Ovary (tissue), 7 donors: ENCODE measurements at regions not wholly inside any gene's neighbourhood (a gene's known extent, or its start where the extent isn't known, plus 50 kb on each side); places are given as distances from the start of the nearest gene placed in this dataset.

Source experiments
- DNase-seq, 5 donors: peaks; one replicate each; pipeline ENCODE4 v3.0.0-alpha.2; 2019 to 2020
- H3K27ac ChIP-seq, 2 donors: fragments of 200-600 bp; one replicate each; pipeline versions ENCODE4 v1.5.1 to v1.8.0; 2019 to 2022
- H3K27me3 ChIP-seq: fragments of 200-600 bp; one replicate; pipeline ENCODE4 v1.8.0; 2022
- H3K36me3 ChIP-seq: fragments of 200-600 bp; sonication (generic); one replicate; pipeline ENCODE4 v1.5.1; 2019
- H3K4me1 ChIP-seq: one replicate; pipeline ENCODE4 v1.8.1; 2013; ENCODE audit warnings: mild to moderate bottlenecking, moderate library complexity; ENCODE audit not compliant: insufficient read depth
- H3K4me3 ChIP-seq: fragments of 200-600 bp; sonication (generic); one replicate; pipeline ENCODE4 v1.5.1; 2017
- H3K9me3 ChIP-seq, 2 donors: fragments of 200-600 bp in 1 of 2; sonication (generic) in 1 of 2; one replicate each; pipeline versions ENCODE4 v1.5.1 to v1.8.1; 2013 to 2019; ENCODE audit warnings: mild to moderate bottlenecking in 1 of 2, moderate library complexity in 1 of 2
- CTCF ChIP-seq, 3 donors: fragments of 450-650 bp in 2 of 3; fragments of 200-600 bp in 1 of 3; IDR thresholded peaks; one replicate each; pipeline versions ENCODE4 v1.5.1 to v1.8.0; 2016 to 2022; ENCODE audit warnings: antibody characterized with exemption in 3 of 3, mild to moderate bottlenecking in 1 of 3
- EP300 ChIP-seq: sonication (generic); formaldehyde crosslinking; IDR thresholded peaks from one replicate; pipeline ENCODE4 v1.6.1; 2017; ENCODE audit warnings: antibody characterized with exemption
- POLR2A ChIP-seq: fragments of 450-650 bp; IDR thresholded peaks from one replicate; pipeline ENCODE4 v1.6.1; 2017; ENCODE audit warnings: antibody characterized with exemption, mild to moderate bottlenecking, moderate library complexity
- WGBS, 3 donors: extraction: QIAGEN DNeasy Blood & Tissue Kit in 1 of 3; methylation state at CpG; one replicate each; pipeline versions ENCODE4 v1.1.5 to v1.1.7; 2013 to 2017; 5-methylcytosine and 5-hydroxymethylcytosine counted together
- intact Hi-C, 4 donors: fragments of 100-400 bp; cut with DNase I; formaldehyde crosslinking; loops; one replicate each; pipeline versions ENCODE4 v1.11.0 to v1.15.1; 2022 to 2023
- donor health status: DM: no; HTN: no; CAD: no; lungs with moderate emphysema.
- donor health status: DM: no; HTN: no; CAD: no.
- donor health status: Bipolar disorder and iron deficiency.
- donor health status: DM: no; HTN: no; CAD: no.
- donor health status: DM: yes; HTN: yes; CAD: no.

DNA sequence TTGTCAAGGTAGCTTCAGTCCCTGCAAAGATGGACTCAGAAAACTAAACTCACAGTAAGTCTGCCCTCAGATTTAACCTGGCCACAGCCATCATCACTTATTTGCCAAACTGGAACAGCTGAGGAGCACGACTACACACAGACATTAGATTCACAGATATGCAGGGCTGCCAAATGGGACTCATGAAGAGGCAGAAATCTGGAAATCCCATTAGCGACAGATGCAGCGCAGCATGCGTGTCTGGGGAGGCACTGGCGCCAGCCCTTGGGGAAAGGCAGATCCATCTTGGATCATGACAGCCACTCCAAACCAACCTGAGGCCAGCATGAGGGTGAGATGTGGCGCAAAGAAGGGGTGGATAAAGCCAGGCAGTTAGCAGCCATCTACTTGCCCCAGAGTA lies 160.7 kb upstream of the TSC22D2 start:
- Histone ChIP-seq H3K9me3 (no peaks in the 10 kb centered on the region), H3K4me1 (no peaks in the 10 kb centered on the region), H3K27ac (no peak overlapping the region), H3K36me3 (no peaks in the 10 kb centered on the region), H3K4me3 (no peak overlapping the region), H3K27me3 (no peaks in the 10 kb centered on the region)
- no peak for DNase-seq
- WGBS, 3 donors, result 96 to 98% (median 96%) methylated on average over 6 of the region's 6 CpGs
- intact Hi-C loops, result no loop called here
- TF ChIP-seq CTCF (IDR thresholded peaks at IDR 0.05), result no peak
- no peak for TF ChIP-seq EP300
- TF ChIP-seq POLR2A, result no peak

DNA sequence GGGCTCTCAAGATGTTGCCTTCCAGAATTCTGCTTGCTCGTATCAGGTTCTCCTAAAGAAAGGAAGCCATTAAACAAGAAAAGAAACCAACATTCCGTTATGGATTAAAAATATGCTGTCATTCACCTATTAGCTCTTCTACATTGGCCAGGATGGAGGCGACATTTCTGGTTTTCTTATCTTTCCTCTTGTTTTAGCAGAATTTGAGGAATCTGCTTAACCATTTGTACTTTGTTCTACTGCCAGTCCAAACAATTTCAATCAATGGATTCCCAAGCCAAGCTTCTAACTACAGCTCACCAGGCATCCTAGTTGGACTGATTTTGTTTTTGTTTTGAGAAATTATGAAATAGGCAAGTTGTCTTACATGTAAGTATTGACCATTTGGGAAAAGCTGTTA lies 164.6 kb upstream of the TSC22D2 start:
- WGBS, 3 donors, result 83 to 91% (median 87%) methylated on average over 3 of the region's 3 CpGs
- H3K9me3 ChIP-seq, result no peaks in the 10 kb centered on the region
- no peaks in the 10 kb centered on the region for H3K27me3 ChIP-seq
- DNase-seq, result no peak
- TF ChIP-seq EP300 (no peak), CTCF (IDR thresholded peaks at IDR 0.05) (no peak), POLR2A (no peak)
- intact Hi-C loops, result no loop called here
- no peaks in the 10 kb centered on the region for H3K4me1 ChIP-seq
- no peak overlapping the region for H3K27ac ChIP-seq
- H3K4me3 ChIP-seq, result no peak overlapping the region
- H3K36me3 ChIP-seq, result no peaks in the 10 kb centered on the region

DNA sequence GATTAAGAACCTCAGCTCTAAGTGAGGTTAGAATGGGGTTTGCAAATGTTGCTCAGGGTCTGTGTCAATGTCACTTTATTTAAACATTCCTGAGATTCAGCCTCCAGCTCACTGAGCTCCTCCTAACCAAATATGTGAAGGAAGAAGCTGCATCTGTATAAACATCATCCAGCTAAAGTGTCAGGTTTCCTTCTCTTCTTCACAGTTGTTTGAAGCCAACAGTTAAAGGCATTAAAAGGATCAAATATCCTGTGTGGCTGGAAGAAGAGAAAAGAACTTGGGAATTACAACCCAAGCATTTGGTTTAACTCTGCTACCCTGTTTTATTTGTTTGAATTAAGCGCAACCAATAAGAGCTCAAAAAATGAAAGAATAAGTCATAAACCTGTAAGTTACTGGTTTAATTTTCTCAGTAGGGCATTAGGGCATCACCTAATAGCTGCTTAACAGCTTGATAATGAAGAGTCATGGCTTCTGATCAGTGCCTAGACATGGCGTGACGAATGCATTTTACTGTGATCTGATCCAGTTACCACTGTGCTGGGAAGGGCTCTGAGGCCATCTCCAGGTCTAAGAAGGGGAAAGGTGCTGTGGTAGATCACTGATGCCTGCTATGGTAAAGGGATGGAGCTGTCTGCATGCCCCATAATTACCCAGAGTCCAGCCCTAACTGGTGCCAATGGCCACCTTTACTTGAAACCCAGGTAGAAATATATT lies 165.7 kb upstream of the TSC22D2 start:
- Histone ChIP-seq H3K36me3 (no peaks in the 10 kb centered on the region), H3K4me3 (no peak overlapping the region), H3K27me3 (no peaks in the 10 kb centered on the region), H3K9me3 (no peaks in the 10 kb centered on the region), H3K27ac (no peak overlapping the region), H3K4me1 (no peaks in the 10 kb centered on the region)
- intact Hi-C loops, result no loop called here
- TF ChIP-seq EP300, result no peak
- no peak for TF ChIP-seq POLR2A
- TF ChIP-seq CTCF (IDR thresholded peaks at IDR 0.05), result no peak
- WGBS, 3 donors, result 47 to 78% (median 59%) methylated on average over 3 of the region's 3 CpGs
- no peak for DNase-seq

GRCh38 chr3:150240891-150241290 lies 167.2 kb upstream of the TSC22D2 start:
- no peak overlapping the region for H3K27ac ChIP-seq
- H3K36me3 ChIP-seq, result no peaks in the 10 kb centered on the region
- no peak overlapping the region for H3K4me3 ChIP-seq
- H3K4me1 ChIP-seq, result no peaks in the 10 kb centered on the region
- 84 to 97% (median 86%) methylated on average over 2 of the region's 2 CpGs for WGBS, 3 donors
- H3K27me3 ChIP-seq, result no peaks in the 10 kb centered on the region
- DNase-seq, result no peak
- intact Hi-C loops, result no loop called here
- no peaks in the 10 kb centered on the region for H3K9me3 ChIP-seq
- TF ChIP-seq CTCF (IDR thresholded peaks at IDR 0.05) (no peak), POLR2A (no peak), EP300 (no peak)
